ENCODE measurements at regions not wholly inside any gene's neighbourhood (a gene's known extent, or its start where the extent isn't known, plus 50 kb on each side); places are given as distances from the start of the nearest gene placed in this dataset.

DNA sequence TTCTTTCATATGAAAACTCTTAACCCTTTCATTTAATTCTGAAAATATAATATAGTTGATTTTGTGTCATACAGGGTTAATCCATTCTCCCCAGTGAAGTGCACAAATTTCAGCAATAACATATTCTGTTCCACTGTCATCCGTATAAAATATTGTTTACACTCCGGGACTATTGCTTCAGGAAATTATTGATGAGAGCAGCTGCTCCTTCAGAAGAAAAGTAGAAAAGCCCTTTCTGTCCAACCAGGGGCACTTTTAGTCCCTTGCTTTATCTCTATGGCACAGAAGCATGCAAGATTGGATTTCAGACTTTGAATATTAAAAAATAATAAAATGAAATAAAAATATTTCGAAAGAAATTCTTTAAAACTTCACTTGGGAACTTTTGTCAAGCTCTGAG lies 535.7 kb upstream of the SLC39A10 start:
- no peak overlapping the region for H3K27ac ChIP-seq
- no peaks in the 10 kb centered on the region for H3K36me3 ChIP-seq
- no peaks in the 10 kb centered on the region for H3K9me3 ChIP-seq

DNA sequence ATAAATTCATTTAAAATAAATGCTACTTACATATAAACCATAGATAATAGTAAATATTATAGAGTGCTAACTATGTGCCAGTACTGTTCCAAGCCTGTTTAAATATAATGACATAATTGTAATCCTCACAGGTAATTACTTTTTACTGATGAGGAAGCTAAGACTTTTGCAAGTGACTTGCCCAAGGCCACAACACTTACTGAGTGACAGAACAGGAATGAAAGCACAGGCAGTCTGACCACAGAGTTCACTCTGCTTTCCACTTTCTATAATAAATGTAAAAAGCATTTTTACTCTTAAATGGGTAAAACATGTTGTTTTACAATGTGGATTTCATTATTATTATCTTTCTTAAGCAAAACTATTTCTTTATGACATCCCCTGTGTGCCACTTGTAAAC lies 537.8 kb upstream of the SLC39A10 start:
- no peaks in the 10 kb centered on the region for H3K9me3 ChIP-seq
- no peak for DNase-seq
- no peak overlapping the region for H3K4me3 ChIP-seq (replicated peaks in 1 of 3)
- no peaks in the 10 kb centered on the region for H3K4me1 ChIP-seq
- no peaks in the 10 kb centered on the region for H3K36me3 ChIP-seq
- no peaks in the 10 kb centered on the region for H3K27me3 ChIP-seq
- TF ChIP-seq, protein P1, sequence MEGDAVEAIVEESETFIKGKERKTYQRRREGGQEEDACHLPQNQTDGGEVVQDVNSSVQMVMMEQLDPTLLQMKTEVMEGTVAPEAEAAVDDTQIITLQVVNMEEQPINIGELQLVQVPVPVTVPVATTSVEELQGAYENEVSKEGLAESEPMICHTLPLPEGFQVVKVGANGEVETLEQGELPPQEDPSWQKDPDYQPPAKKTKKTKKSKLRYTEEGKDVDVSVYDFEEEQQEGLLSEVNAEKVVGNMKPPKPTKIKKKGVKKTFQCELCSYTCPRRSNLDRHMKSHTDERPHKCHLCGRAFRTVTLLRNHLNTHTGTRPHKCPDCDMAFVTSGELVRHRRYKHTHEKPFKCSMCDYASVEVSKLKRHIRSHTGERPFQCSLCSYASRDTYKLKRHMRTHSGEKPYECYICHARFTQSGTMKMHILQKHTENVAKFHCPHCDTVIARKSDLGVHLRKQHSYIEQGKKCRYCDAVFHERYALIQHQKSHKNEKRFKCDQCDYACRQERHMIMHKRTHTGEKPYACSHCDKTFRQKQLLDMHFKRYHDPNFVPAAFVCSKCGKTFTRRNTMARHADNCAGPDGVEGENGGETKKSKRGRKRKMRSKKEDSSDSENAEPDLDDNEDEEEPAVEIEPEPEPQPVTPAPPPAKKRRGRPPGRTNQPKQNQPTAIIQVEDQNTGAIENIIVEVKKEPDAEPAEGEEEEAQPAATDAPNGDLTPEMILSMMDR (IDR thresholded peaks at IDR 0.05) = no peak
- no peak for TF ChIP-seq POLR2A (IDR thresholded peaks at IDR 0.05)
- intact Hi-C loops (cut with DNase I) = no loop called here
- no peak overlapping the region for H3K27ac ChIP-seq

More for the DNA sequence above, 535.7 kb upstream of the SLC39A10 start:
- TF ChIP-seq, protein P1 (IDR thresholded peaks at IDR 0.05) = no peak
- no peak for TF ChIP-seq POLR2A (IDR thresholded peaks at IDR 0.05)
- H3K4me1 ChIP-seq = no peaks in the 10 kb centered on the region
- 77 to 84% methylated on average over 3 of the region's 3 CpGs for WGBS, 2 donors
- intact Hi-C loops (cut with DNase I) = no loop called here
- no peak for DNase-seq
- no peaks in the 10 kb centered on the region for H3K27me3 ChIP-seq
- no peak overlapping the region for H3K4me3 ChIP-seq (replicated peaks in 1 of 3)

DNA sequence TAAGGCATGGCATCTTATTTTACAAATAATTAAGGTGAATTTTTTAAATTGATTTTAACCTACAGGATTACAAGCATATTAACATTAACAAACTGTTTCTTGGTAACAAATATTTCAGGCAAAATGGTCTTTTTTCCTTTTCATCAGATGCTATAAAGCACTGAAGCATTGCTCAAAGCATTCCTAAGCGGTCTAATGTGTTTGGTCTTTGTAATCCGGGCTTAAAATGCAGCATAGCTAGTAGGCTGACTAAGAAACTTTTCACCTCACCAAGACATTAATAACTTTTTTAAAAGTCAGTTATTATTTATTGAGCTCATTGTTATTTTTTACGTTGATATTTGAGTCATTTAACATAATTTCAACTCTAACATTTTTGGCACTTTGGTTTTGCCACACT lies 538.8 kb upstream of the SLC39A10 start:
- DNase-seq = no peak
- 89% methylated on average over 3 of the region's 3 CpGs for whole genome bisulfite sequencing, 2 donors
- intact Hi-C loops (cut with DNase I) = no loop called here

DNA sequence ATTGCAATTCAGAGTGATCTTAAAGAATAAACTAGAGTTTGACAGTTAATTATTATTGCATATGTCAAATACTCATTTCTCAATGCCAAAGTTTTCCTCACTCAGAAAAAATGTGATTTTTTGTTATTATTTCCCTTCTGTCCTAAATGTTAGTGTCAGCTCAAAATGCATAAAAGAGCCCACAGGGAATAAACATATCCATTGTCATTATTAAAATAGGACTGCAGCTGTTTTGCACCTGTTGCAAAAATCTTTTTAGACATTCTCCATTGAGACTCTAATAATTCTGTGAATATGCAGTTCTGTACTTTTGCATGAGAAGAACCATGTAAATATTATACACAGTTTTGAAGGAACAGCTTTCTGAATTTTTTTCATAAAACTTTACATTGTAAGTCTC lies 540.0 kb upstream of the SLC39A10 start:
- Histone ChIP-seq H3K4me1 (no peaks in the 10 kb centered on the region), H3K36me3 (no peaks in the 10 kb centered on the region), H3K27ac (no peak overlapping the region), H3K27me3 (no peaks in the 10 kb centered on the region), H3K4me3 (replicated peaks in 1 of 3) (no peak overlapping the region), H3K9me3 (no peaks in the 10 kb centered on the region)
- TF ChIP-seq, protein P1 (IDR thresholded peaks at IDR 0.05) = no peak
- TF ChIP-seq POLR2A (IDR thresholded peaks at IDR 0.05) = no peak
- intact Hi-C loops (cut with DNase I) = no loop called here
- no peak for DNase-seq

More for the DNA sequence above, 538.8 kb upstream of the SLC39A10 start:
- TF ChIP-seq, protein P1 (IDR thresholded peaks at IDR 0.05) = no peak
- TF ChIP-seq POLR2A (IDR thresholded peaks at IDR 0.05) = no peak
- Histone ChIP-seq H3K4me1 (no peaks in the 10 kb centered on the region), H3K27me3 (no peaks in the 10 kb centered on the region), H3K9me3 (no peaks in the 10 kb centered on the region), H3K36me3 (no peaks in the 10 kb centered on the region), H3K27ac (no peak overlapping the region), H3K4me3 (replicated peaks in 1 of 3) (no peak overlapping the region)

DNA sequence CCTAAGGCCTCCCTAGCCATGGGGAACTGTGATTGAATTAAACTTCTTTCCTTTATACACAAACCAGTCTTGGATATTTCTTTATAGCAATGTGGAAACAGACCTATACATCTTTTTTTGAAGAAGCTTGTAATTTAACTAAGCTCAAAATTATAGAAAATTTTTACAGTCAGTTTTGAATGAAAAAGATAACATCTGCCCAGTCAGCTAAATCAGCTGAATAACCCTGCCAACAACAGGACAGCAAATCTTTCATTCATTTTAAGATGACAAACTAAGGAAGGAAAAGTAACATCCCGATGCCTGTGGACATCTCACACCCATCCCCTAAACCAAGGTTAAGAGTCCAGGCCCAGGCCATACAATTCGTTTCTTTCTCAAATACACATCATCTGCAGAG lies 541.3 kb upstream of the SLC39A10 start:
- no peak for TF ChIP-seq POLR2A (IDR thresholded peaks at IDR 0.05)
- TF ChIP-seq, protein P1 (IDR thresholded peaks at IDR 0.05) = no peak
- Histone ChIP-seq H3K27me3 (no peaks in the 10 kb centered on the region), H3K36me3 (no peaks in the 10 kb centered on the region), H3K9me3 (no peaks in the 10 kb centered on the region), H3K4me1 (no peaks in the 10 kb centered on the region), H3K4me3 (replicated peaks in 1 of 3) (no peak overlapping the region), H3K27ac (no peak overlapping the region)
- intact Hi-C loops (cut with DNase I) = no loop called here
- DNase-seq = no peak
- 33 to 35% methylated on average over 2 of the region's 2 CpGs for WGBS, 2 donors
